Nephron (organoid): ENCODE measurements at regions not wholly inside any gene's neighbourhood (a gene's known extent, or its start where the extent isn't known, plus 50 kb on each side); places are given as distances from the start of the nearest gene placed in this dataset.

Experiments used
- H3K27ac Mint-ChIP-seq, 3 experiments: 2 replicates each; pipeline ENCODE4 v1.8.0; 2020; ENCODE audit warnings: mixed read lengths in 3 of 3, mild to moderate bottlenecking in 2 of 3, moderate library complexity in 1 of 3
- H3K27me3 Mint-ChIP-seq: 2 replicates; pipeline ENCODE4 v1.8.0; 2021; ENCODE audit warnings: low read depth, mild to moderate bottlenecking, moderate library complexity, mixed read lengths
- H3K36me3 Mint-ChIP-seq: 2 replicates; pipeline ENCODE4 v1.8.0; 2020; ENCODE audit warnings: low read depth, mixed read lengths
- H3K4me1 Mint-ChIP-seq: 2 replicates; pipeline ENCODE4 v1.8.0; 2020; ENCODE audit warnings: mixed read lengths
- H3K4me3 Mint-ChIP-seq, 3 experiments: 2 replicates each; pipeline ENCODE4 v1.8.0; 2020; ENCODE audit warnings: mild to moderate bottlenecking in 3 of 3, mixed read lengths in 3 of 3, moderate library complexity in 2 of 3
- H3K9me3 Mint-ChIP-seq: 2 replicates; pipeline ENCODE4 v1.8.0; 2020; ENCODE audit warnings: mixed read lengths
- CTCF ChIP-seq, 3 experiments: fragments of 200-600 bp; sonication (generic); IDR thresholded peaks; one replicate each; pipeline ENCODE4 v1.5.0; 2021; ENCODE audit warnings: antibody characterized with exemption in 3 of 3; ENCODE audit not compliant: unreplicated experiment in 3 of 3

DNA sequence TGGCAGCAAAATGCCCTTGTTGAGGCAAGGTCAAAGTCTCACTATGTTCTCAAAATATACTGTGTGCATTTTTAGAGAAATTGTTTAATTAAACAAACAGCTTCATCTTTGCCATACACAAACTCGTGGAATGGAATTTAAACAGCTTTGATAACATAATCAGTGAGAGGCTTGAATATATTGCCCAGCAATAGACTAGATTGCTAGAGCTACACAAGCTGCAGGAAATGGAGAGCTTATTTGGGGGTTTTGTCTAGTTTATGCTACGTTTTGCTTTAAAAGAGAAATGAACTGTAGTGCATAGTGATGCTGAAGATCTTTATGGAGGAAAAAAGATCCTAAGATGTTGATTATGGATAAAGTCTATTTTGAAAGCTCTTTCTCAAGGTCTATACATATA, 166.8 kb upstream of the HMCN1 start:
- TF ChIP-seq CTCF (IDR thresholded peaks at IDR 0.05; ENCODE audit: unreplicated experiment in 3 of 3) = no peak

DNA sequence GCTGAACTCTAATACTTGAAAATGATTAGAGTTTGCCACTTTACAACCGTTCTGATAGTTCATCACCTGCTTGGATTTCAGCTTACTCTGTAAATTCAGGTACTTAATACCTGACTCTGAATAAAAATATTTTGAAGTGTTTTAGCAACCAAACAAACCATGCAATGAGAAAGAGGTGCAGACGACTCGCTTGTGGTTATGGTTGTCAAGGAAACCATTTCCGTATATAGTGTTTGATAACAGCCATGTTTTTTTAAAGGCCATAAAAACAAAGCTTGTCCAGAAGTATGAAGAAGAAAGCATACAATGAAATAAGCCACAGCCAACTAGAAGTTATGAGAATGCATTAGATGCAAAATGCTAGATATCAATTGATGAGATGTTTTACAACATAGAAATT, 167.2 kb upstream of the HMCN1 start:
- no peak for TF ChIP-seq CTCF (IDR thresholded peaks at IDR 0.05; ENCODE audit: unreplicated experiment in 3 of 3)
- H3K27ac Mint-ChIP-seq = peak overlapping the region; percentile 14 to 75 (median 41)
- no peaks in the 10 kb centered on the region for H3K36me3 Mint-ChIP-seq
- H3K9me3 Mint-ChIP-seq = no peaks in the 10 kb centered on the region
- H3K4me1 Mint-ChIP-seq = peaks cover 6% of the 10 kb centered on the region
- H3K27me3 Mint-ChIP-seq = peaks cover 3% of the 10 kb centered on the region
- H3K4me3 Mint-ChIP-seq = no peak overlapping the region

More for the DNA sequence above, 166.8 kb upstream of the HMCN1 start:
- Mint-ChIP-seq H3K27ac (peak overlapping the region; percentile 14 to 75 (median 41)), H3K4me1 (peaks cover 6% of the 10 kb centered on the region), H3K4me3 (no peak overlapping the region), H3K36me3 (no peaks in the 10 kb centered on the region), H3K27me3 (peaks cover 3% of the 10 kb centered on the region), H3K9me3 (no peaks in the 10 kb centered on the region)

GRCh38 chr1:185565302-185565701, 168.9 kb upstream of the HMCN1 start:
- Mint-ChIP-seq H3K9me3 (no peaks in the 10 kb centered on the region), H3K36me3 (no peaks in the 10 kb centered on the region), H3K27ac (peak overlapping the region; percentile 66 to 88 (median 67)), H3K4me1 (peaks cover 6% of the 10 kb centered on the region), H3K27me3 (peaks cover 3% of the 10 kb centered on the region), H3K4me3 (no peak overlapping the region)
- TF ChIP-seq CTCF (IDR thresholded peaks at IDR 0.05; ENCODE audit: unreplicated experiment in 3 of 3) = no peak

- H3K27me3 Mint-ChIP-seq = peaks cover 3% of the 10 kb centered on the region
- TF ChIP-seq CTCF (IDR thresholded peaks at IDR 0.05; ENCODE audit: unreplicated experiment in 3 of 3) = no peak
- peak overlapping the region in 2 of 3 experiments; percentile 66 to 88 for H3K27ac Mint-ChIP-seq
- peaks cover 6% of the 10 kb centered on the region for H3K4me1 Mint-ChIP-seq
- H3K4me3 Mint-ChIP-seq = no peak overlapping the region
- no peaks in the 10 kb centered on the region for H3K9me3 Mint-ChIP-seq
- H3K36me3 Mint-ChIP-seq = no peaks in the 10 kb centered on the region
Measured at GRCh38 chr1:185564816-185565215, 169.4 kb upstream of the HMCN1 start.

DNA sequence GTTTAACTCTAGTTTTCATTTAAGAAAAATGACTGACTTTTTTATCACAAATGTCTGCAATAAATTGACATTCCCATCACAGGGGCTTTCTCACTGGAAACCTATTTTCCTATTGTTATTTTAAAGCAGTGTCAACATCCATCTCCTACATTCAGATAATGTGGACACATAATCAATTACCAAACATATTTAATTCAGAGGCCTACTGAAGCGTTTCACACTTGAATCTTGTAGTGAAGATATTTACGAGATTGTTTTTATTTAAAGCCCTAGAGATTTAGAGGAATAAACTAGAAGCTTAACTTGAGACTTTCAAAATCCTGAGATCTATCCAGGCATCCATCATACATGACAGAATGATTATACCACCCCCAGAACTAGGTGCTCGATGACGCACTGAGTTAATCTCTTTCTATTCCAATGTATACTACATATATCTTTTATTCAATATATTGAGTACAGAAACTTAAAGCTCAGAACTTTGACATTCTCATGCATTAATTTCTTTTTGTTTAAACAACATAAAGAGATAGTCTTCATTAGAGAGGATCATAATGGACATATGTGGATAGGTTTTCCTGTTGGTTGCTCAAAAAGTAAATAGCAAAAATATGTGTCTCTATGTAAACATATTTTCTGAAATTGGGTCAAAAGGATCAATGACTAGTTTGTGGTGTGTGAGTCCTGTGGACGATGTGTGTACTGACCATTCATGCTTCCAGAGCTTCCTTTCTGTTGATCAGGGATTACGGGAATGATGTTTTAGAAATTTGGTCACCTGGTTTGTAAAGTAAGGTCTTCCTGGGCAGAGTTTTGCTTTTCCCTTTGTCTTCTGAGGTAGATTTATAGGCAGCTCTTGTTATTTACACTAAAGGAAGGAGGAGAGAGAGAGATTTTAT, 171.5 kb upstream of the HMCN1 start:
- H3K27me3 Mint-ChIP-seq = peaks cover 3% of the 10 kb centered on the region
- H3K27ac Mint-ChIP-seq = no peak overlapping the region
- H3K36me3 Mint-ChIP-seq = no peaks in the 10 kb centered on the region

More for the DNA sequence above, 171.5 kb upstream of the HMCN1 start:
- H3K4me1 Mint-ChIP-seq = peaks cover 6% of the 10 kb centered on the region
- H3K9me3 Mint-ChIP-seq = no peaks in the 10 kb centered on the region
- H3K4me3 Mint-ChIP-seq = no peak overlapping the region
- no peak for TF ChIP-seq CTCF (IDR thresholded peaks at IDR 0.05; ENCODE audit: unreplicated experiment in 3 of 3)
